NB4 (cell line): ENCODE measurements at regions not wholly inside any gene's neighbourhood (a gene's known extent, or its start where the extent isn't known, plus 50 kb on each side); places are given as distances from the start of the nearest gene placed in this dataset.

Source experiments
- MYC ChIP-seq: IDR thresholded peaks from 2 replicates; pipeline ENCODE4 v1.6.1; 2011; ENCODE audit warnings: low read depth, low read length
- POLR2A ChIP-seq: IDR thresholded peaks from 2 replicates; pipeline ENCODE4 v1.6.1; 2011; ENCODE audit warnings: mild to moderate bottlenecking; ENCODE audit not compliant: insufficient read length; ENCODE audit errors: extremely low read depth
- TF ChIP-seq, protein P1 (sequence below): IDR thresholded peaks from one replicate; pipeline ENCODE4 v1.5.1; 2012; ENCODE audit warnings: low read depth, low read length
- TF ChIP-seq, protein P2 (sequence below): IDR thresholded peaks from 2 replicates; pipeline ENCODE4 v1.6.1; 2011; ENCODE audit warnings: low read depth, low read length

DNA sequence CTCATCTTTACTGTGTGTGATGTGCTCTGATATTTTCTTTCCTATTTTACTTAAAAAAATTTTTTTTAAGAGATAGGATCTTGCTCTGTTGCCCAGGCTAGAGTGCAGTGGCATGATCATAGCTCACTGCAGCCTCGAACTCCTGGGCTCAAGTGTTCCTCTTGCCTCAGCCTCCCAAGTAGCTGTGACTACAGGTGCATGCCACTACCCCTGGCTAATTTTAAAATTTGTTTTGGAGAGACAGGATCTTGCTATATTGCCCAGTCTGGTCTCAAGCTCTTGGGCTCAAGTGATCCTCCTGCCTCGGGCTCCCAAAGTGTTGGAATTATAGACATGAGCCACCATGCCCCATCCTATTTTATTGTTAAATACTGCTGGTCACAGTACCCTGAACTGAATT, 67.4 kb downstream of the FOXD2 start:
- TF ChIP-seq POLR2A (no peak), MYC (no peak)
- TF ChIP-seq, protein P1, sequence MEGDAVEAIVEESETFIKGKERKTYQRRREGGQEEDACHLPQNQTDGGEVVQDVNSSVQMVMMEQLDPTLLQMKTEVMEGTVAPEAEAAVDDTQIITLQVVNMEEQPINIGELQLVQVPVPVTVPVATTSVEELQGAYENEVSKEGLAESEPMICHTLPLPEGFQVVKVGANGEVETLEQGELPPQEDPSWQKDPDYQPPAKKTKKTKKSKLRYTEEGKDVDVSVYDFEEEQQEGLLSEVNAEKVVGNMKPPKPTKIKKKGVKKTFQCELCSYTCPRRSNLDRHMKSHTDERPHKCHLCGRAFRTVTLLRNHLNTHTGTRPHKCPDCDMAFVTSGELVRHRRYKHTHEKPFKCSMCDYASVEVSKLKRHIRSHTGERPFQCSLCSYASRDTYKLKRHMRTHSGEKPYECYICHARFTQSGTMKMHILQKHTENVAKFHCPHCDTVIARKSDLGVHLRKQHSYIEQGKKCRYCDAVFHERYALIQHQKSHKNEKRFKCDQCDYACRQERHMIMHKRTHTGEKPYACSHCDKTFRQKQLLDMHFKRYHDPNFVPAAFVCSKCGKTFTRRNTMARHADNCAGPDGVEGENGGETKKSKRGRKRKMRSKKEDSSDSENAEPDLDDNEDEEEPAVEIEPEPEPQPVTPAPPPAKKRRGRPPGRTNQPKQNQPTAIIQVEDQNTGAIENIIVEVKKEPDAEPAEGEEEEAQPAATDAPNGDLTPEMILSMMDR, result no peak
- TF ChIP-seq, protein P2, sequence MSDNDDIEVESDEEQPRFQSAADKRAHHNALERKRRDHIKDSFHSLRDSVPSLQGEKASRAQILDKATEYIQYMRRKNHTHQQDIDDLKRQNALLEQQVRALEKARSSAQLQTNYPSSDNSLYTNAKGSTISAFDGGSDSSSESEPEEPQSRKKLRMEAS, result no peak
